GM10248 (cell line): ENCODE measurements at regions not wholly inside any gene's neighbourhood (a gene's known extent, or its start where the extent isn't known, plus 50 kb on each side); places are given as distances from the start of the nearest gene placed in this dataset.

Experiments
- CTCF ChIA-PET: fragments of 300-600 bp; sonication (Branson Sonifier 250); formaldehyde crosslinking; extraction: SDS; loops from one replicate; lab custom pipeline; 2021; ENCODE audit warnings: antibody characterized with exemption; lab: Yijun Ruan, JAX
- POLR2A ChIA-PET: fragments of 350-650 bp; sonication (Branson Sonifier 250); formaldehyde crosslinking; extraction: SDS; loops from one replicate; lab custom pipeline; 2020; ENCODE audit warnings: antibody characterized with exemption; lab: Yijun Ruan, JAX
- DNase-seq: peaks from one replicate; pipeline ENCODE4 v3.0.0; 2012; ENCODE audit errors: extremely low spot score
- TF ChIP-seq, protein P1 (sequence below): IDR thresholded peaks from 2 replicates; pipeline ENCODE4 v1.5.1; 2012; ENCODE audit warnings: mild to moderate bottlenecking, low read depth; ENCODE audit errors: extremely low read depth, missing control alignments, control extremely low read depth

- no peak for DNase-seq
- ChIA-PET POLR2A (no interaction called here), CTCF (no interaction called here)
- TF ChIP-seq, protein P1, sequence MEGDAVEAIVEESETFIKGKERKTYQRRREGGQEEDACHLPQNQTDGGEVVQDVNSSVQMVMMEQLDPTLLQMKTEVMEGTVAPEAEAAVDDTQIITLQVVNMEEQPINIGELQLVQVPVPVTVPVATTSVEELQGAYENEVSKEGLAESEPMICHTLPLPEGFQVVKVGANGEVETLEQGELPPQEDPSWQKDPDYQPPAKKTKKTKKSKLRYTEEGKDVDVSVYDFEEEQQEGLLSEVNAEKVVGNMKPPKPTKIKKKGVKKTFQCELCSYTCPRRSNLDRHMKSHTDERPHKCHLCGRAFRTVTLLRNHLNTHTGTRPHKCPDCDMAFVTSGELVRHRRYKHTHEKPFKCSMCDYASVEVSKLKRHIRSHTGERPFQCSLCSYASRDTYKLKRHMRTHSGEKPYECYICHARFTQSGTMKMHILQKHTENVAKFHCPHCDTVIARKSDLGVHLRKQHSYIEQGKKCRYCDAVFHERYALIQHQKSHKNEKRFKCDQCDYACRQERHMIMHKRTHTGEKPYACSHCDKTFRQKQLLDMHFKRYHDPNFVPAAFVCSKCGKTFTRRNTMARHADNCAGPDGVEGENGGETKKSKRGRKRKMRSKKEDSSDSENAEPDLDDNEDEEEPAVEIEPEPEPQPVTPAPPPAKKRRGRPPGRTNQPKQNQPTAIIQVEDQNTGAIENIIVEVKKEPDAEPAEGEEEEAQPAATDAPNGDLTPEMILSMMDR: no peak
These were observed 253.5 kb downstream of the MIAT start for GRCh38 chr22:26910845-26911244.

- POLR2A ChIA-PET: no interaction called here
- TF ChIP-seq, protein P1: no peak
- DNase-seq: no peak
- CTCF ChIA-PET: no interaction called here
These were observed 255.4 kb downstream of the MIAT start for GRCh38 chr22:26912655-26913345.

DNA sequence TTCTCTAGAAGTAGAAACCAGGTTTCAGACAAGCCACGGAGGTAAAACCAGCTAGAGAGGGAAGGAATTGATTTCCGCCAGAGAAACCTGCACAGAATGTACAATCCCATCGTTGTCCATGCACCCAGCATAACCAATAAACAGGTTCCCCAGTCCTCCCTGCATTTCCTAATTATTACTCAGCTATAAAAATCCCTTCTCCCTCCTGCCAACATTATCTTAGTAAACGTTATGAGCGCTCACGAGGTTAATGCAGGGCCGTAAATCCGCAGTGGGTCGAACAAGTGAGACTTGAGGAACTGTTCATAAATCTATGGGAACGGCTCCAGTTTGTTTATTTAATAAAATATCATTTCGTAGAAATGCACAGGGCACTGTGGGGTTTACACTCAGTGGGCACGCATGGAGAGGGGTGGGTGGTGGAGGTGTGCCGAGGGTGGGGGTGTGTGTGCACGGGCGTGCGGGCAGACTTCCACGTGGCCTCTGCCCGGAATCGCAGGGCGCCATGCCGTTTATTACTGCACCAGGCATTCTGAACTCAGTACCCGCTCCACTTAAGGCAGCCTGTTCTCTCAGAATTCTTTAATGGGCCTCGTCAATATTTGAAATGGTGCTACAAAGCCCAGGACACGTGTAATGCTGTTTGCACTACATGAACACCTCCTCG is 257.3 kb downstream of the MIAT start:
- CTCF ChIA-PET: no interaction called here
- TF ChIP-seq, protein P1: no peak

DNA sequence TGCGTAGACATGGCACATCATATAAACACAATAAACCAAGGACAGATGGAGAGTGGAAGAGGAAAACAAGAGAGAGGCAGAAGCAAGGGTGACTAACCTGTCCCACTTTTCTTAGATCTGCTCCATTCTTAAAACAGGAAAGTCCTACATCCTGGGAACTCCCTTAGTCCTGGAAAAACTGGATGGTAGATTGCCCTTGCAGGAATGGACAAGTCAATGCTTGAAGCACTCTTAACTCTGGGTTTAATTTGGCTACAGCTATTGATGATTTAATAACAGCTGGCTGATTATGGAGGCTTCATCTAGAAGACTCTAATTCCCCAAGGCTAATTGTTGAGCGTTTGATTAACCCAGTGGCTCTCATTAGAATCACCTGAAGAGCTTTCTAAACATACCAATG is 258.8 kb downstream of the MIAT start:
- DNase-seq: no peak
- ChIA-PET CTCF (no interaction called here), POLR2A (no interaction called here)
- TF ChIP-seq, protein P1: no peak

More for the DNA sequence above, 257.3 kb downstream of the MIAT start:
- POLR2A ChIA-PET: no interaction called here
- no peak for DNase-seq

- POLR2A ChIA-PET: no interaction called here
- TF ChIP-seq, protein P1: no peak
- CTCF ChIA-PET: no interaction called here
- DNase-seq: no peak
These were observed 260.8 kb downstream of the MIAT start for GRCh38 chr22:26918226-26918625.

DNA sequence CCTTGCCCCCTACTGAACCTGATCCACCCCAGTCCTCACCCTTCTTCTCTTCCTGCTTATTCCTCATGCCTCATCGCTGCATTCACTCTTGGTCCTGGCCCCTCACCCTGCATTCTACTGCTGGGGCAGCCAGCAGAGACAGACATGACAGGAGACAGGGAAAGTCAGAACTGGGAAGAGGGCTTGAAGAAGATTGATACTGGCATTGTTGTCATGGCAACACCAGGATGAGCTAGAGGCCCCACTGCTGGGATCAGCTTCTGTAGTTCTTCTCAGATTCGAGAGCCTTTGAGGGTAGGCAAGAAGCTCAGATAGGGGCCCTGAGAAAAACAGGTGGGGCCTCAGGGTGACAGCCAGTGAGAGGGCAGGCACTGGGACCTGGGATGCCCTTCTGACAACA is 264.3 kb downstream of the MIAT start:
- TF ChIP-seq, protein P1: no peak
- ChIA-PET POLR2A (no interaction called here), CTCF (no interaction called here)
- DNase-seq: no peak
